ENCODE measurements at regions not wholly inside any gene's neighbourhood (a gene's known extent, or its start where the extent isn't known, plus 50 kb on each side); places are given as distances from the start of the nearest gene placed in this dataset.

GRCh38 chr3:140816372-140817195, 125.1 kb upstream of the SLC25A36 start:
- H3K4me3 ChIP-seq (ENCODE audit: control insufficient read depth, low read depth, low read length), result no peak overlapping the region
- TF ChIP-seq, protein P1, sequence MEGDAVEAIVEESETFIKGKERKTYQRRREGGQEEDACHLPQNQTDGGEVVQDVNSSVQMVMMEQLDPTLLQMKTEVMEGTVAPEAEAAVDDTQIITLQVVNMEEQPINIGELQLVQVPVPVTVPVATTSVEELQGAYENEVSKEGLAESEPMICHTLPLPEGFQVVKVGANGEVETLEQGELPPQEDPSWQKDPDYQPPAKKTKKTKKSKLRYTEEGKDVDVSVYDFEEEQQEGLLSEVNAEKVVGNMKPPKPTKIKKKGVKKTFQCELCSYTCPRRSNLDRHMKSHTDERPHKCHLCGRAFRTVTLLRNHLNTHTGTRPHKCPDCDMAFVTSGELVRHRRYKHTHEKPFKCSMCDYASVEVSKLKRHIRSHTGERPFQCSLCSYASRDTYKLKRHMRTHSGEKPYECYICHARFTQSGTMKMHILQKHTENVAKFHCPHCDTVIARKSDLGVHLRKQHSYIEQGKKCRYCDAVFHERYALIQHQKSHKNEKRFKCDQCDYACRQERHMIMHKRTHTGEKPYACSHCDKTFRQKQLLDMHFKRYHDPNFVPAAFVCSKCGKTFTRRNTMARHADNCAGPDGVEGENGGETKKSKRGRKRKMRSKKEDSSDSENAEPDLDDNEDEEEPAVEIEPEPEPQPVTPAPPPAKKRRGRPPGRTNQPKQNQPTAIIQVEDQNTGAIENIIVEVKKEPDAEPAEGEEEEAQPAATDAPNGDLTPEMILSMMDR (IDR thresholded peaks at IDR 0.05; ENCODE audit: control insufficient read depth, insufficient read depth, low read depth, low read length, missing control alignments), result no peak
- no peak for DNase-seq (ENCODE audit: low read depth)

- TF ChIP-seq, protein P1 (IDR thresholded peaks at IDR 0.05; ENCODE audit: control insufficient read depth, insufficient read depth, low read depth, low read length, missing control alignments), result no peak
- DNase-seq (ENCODE audit: low read depth), result no peak
Measured at GRCh38 chr3:140821493-140821892, 120.1 kb upstream of the SLC25A36 start.

DNA sequence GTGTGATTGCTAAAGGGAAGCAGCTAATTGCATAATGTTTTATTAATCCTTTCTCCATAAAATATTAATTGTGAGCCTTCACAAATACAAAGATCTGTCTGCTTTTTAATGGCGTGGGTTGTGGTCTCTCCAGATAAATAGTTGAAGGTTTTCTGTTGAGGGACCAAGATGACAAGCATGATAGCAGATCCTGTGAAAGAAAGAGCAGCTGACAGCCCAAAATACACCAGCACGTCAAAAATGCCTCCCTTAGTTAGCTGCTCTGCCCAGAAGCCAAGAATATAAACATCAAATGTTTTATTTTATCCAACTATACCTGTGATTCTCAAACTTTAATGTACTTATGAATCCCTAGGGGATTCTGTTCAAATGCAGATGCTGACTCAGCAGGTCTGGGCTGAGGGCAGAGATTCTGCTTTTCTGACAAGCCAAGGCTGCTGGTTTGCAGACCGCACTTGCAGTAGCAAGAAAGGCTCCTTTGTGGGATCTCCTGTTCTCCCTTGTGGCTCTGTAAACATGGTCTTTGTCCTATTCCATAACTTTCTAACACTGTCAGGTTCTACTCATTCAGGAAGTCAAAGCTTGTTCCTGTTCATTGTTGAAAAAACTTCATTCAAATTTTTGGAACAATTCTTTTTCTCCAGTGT, 119.1 kb upstream of the SLC25A36 start:
- H3K4me3 ChIP-seq (ENCODE audit: control insufficient read depth, low read depth, low read length), result no peak overlapping the region
- no peak for DNase-seq (ENCODE audit: low read depth)
- TF ChIP-seq, protein P1 (IDR thresholded peaks at IDR 0.05; ENCODE audit: control insufficient read depth, insufficient read depth, low read depth, low read length, missing control alignments), result no peak

More at GRCh38 chr3:140821493-140821892, 120.1 kb upstream of the SLC25A36 start:
- H3K4me3 ChIP-seq (ENCODE audit: control insufficient read depth, low read depth, low read length), result no peak overlapping the region

GRCh38 chr3:140823106-140823505, 118.5 kb upstream of the SLC25A36 start:
- TF ChIP-seq, protein P1 (IDR thresholded peaks at IDR 0.05; ENCODE audit: control insufficient read depth, insufficient read depth, low read depth, low read length, missing control alignments), result no peak
- H3K4me3 ChIP-seq (ENCODE audit: control insufficient read depth, low read depth, low read length), result no peak overlapping the region
- no peak for DNase-seq (ENCODE audit: low read depth)

DNA sequence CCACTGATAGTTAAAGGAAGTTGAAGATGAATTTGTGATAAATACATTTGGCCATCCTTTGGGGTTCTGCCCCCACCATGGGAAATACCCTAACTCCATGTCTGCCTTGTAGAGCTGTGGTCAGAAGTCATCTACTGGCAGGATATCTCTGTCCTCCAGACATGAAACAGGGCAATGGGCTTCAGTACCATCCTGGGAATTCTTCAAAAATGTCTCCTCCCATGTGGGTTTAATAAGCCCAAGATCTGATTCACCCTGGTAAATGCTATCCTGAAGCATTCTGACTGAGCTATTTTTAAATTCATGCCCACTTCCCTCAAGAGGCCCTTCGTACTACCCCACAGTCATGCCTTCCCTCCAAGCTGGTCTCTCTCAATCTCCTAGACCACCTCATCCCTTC, 113.7 kb upstream of the SLC25A36 start:
- no peak for DNase-seq (ENCODE audit: low read depth)
- TF ChIP-seq, protein P1 (IDR thresholded peaks at IDR 0.05; ENCODE audit: control insufficient read depth, insufficient read depth, low read depth, low read length, missing control alignments), result no peak
- H3K4me3 ChIP-seq (ENCODE audit: control insufficient read depth, low read depth, low read length), result no peak overlapping the region

DNA sequence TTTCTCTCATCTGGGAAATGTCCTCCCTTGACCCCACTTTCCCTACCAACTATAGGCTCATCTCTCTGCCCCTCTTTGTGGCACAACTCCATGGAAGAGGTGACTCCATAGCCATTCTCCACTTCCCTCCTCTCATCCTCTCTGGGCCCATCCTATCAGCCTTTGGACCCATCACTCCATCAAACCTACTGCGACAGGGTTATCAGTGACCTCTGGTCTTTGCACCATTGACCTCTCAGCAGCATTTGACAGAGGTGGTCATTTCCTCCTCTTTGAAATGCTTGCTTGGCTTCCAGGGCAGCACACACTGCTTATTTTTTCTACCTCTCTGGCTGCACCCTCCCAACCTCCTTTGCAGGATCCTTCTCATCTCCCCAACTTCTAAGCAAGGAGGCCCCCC, 113.1 kb upstream of the SLC25A36 start:
- DNase-seq (ENCODE audit: low read depth), result no peak
- TF ChIP-seq, protein P1 (IDR thresholded peaks at IDR 0.05; ENCODE audit: control insufficient read depth, insufficient read depth, low read depth, low read length, missing control alignments), result no peak
- no peak overlapping the region for H3K4me3 ChIP-seq (ENCODE audit: control insufficient read depth, low read depth, low read length)
